ENCODE measurements at regions not wholly inside any gene's neighbourhood (a gene's known extent, or its start where the extent isn't known, plus 50 kb on each side); places are given as distances from the start of the nearest gene placed in this dataset.

DNA sequence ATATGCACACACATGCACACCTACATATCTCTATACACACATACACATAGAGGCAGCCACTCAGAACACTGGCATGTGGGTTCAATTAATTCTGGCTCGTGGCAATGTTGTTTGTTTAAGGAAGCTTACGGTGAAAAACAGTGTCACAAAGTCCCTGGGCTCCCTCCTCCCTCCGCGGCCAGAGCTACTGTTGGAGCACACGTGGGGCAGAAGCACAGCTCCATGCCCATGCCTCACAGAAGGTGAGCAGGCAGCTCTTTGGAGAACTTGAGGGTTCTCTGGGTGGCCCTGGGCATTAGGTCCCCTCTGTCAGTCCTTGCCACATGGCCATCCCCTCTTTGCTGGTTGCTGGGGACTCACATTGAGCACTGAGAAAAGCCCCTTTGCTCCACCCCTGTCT, 107.5 kb downstream of the GADD45G start:
- DNase-seq (ENCODE audit: low read depth) = no peak
- H3K4me3 ChIP-seq (ENCODE audit: low read depth, low read length) = no peak overlapping the region
- TF ChIP-seq CTCF (IDR thresholded peaks at IDR 0.05; ENCODE audit: control insufficient read depth, extremely low read depth, insufficient read depth) = no peak

DNA sequence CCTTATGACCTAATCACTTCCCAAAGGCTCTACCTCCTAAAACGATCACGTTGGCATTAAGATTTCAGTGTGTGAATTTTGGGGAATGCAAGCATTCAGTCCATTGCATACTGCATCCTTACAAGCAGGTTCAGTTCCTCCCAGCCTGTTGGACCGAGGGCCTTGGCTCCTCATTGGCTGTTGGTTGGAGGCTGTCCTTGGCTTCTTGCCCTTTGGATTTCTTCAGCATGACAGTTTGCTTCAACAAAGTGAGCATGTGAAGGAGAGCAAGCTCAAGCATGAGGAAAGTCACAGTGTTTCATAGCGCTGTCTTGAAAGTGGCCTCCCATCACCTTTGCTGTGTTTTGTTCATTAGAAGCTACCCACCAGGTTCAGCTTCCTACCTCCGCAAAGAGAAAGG, 109.5 kb downstream of the GADD45G start:
- H3K4me3 ChIP-seq (ENCODE audit: low read depth, low read length) = no peak overlapping the region
- DNase-seq (ENCODE audit: low read depth) = no peak
- no peak for TF ChIP-seq CTCF (IDR thresholded peaks at IDR 0.05; ENCODE audit: control insufficient read depth, extremely low read depth, insufficient read depth)

DNA sequence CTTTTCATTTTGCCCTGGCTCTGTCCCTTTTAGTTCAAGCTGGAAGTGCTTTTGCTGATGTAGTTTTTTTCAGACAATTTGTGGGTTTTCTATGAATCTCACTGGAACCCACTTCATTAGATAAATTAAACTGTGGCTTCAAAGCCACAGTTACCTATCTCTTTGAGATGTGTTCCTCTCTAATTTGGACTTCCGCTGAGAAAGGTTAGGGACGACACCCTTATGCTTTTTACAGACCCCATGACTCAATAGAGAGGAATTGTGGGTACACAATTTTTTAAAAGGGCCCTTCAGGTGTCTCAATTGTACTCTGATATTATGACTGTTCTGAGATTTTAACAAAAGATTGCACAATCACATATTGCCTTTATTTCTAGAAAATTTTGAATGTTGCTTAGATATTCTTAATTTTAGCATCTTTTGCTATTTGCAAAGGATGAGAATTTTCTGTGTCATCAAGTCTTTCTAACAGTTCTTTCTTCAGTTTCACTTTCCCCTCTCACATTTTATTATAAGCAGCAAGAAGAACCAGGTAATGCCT, 110.6 kb downstream of the GADD45G start:
- no peak for DNase-seq (ENCODE audit: low read depth)
- H3K4me3 ChIP-seq (ENCODE audit: low read depth, low read length) = no peak overlapping the region
- no peak for TF ChIP-seq CTCF (IDR thresholded peaks at IDR 0.05; ENCODE audit: control insufficient read depth, extremely low read depth, insufficient read depth)

DNA sequence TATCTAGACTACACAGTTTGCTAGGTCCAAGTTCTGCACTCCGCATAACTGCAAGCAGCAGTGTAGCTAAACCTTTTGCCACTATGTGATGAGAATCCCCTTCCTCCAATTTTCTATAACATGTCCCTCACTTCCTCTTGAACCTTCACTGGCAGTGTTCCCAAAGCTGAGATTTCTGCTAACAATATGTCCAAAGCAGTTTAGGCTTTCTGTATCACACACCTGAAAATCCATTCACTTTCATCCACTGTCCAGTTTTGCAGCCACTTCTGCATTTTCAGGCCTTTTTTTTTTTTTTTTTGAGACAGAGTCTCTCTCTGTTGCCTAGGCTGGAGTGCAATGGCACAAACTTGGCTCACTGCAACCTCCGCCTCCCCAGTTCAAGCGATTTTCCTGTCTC, 111.1 kb downstream of the GADD45G start:
- no peak for TF ChIP-seq CTCF (IDR thresholded peaks at IDR 0.05; ENCODE audit: control insufficient read depth, extremely low read depth, insufficient read depth)
- no peak for DNase-seq (ENCODE audit: low read depth)

DNA sequence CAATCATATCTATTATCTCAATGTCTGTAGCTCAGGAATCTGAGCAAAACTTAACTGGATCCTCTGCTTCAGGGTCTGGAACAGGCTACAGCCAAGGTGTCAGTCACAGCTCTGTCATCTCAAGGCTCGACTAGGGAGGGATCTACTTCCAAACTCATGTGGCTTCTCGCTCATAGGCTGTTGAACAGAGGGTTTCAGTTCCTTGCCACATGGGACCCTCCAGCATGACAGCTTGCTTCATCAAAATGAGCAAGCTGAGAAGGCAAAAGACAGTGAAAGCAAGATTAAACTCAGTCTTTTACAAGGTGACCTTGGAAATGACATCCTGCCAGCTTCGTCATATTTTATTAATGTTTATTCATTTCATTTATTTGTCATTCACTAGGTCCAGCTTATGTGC, 111.7 kb downstream of the GADD45G start:
- DNase-seq (ENCODE audit: low read depth) = no peak
- no peak overlapping the region for H3K4me3 ChIP-seq (ENCODE audit: low read depth, low read length)
- no peak for TF ChIP-seq CTCF (IDR thresholded peaks at IDR 0.05; ENCODE audit: control insufficient read depth, extremely low read depth, insufficient read depth)

More for the DNA sequence above, 111.1 kb downstream of the GADD45G start:
- H3K4me3 ChIP-seq (ENCODE audit: low read depth, low read length) = no peak overlapping the region

DNA sequence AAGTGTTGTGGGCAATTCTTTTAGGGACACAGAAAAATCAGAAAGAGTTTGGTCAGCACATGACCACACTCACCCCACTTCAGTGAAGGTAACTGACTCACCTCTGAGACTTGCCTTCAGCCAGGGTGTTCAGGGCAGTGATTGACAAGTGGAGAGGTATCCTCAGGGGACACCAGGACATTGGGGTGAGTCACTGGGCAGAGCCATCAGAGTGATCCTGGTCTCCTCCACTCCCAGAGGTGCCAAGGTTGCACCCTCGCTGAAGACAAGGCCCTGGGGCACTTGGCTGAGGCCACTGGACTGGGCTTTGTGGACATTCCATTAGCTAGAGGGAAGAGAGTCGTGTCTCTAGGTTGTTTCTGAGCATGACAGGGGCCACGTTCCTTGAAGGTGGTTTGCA, 113.4 kb downstream of the GADD45G start:
- no peak for DNase-seq (ENCODE audit: low read depth)
- no peak for TF ChIP-seq CTCF (IDR thresholded peaks at IDR 0.05; ENCODE audit: control insufficient read depth, extremely low read depth, insufficient read depth)
- no peak overlapping the region for H3K4me3 ChIP-seq (ENCODE audit: low read depth, low read length)

DNA sequence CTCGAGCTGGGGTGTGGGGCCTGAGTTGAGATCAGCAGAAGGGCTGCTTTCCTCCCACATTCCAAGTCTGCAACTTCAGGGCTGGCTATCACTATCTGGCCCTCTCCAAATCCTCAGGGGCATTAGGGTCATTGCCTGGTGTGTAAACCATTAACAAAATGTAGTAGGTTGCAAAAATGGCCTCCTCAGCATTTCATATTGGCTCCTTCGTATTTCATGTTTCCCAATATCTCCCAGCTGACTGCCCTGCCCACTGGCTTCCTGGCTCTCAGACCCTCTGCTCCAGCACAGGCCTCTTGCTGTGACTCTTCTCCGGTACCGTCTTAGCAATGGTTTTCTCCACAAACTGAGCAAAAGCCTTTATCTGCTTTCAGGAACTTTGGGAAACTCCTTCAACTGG, 113.8 kb downstream of the GADD45G start:
- H3K4me3 ChIP-seq (ENCODE audit: low read depth, low read length) = no peak overlapping the region
- TF ChIP-seq CTCF (IDR thresholded peaks at IDR 0.05; ENCODE audit: control insufficient read depth, extremely low read depth, insufficient read depth) = no peak
- DNase-seq (ENCODE audit: low read depth) = no peak
